WTC11 (cell line): ENCODE measurements at regions not wholly inside any gene's neighbourhood (a gene's known extent, or its start where the extent isn't known, plus 50 kb on each side); places are given as distances from the start of the nearest gene placed in this dataset.

ENCODE experiments used
- CBFB ChIP-seq: sonication (generic); formaldehyde crosslinking; IDR thresholded peaks from 2 replicates; pipeline ENCODE4 v1.8.1; 2022; ENCODE audit warnings: mild to moderate bottlenecking, low read depth, missing genetic modification reagents
- EMX1 ChIP-seq: fragments of 250-450 bp; sonication (Bioruptor Pico); IDR thresholded peaks from 2 replicates; pipeline ENCODE4 v1.8.0; 2021; ENCODE audit warnings: mild to moderate bottlenecking
- FOXK1 ChIP-seq: sonication (generic); formaldehyde crosslinking; IDR thresholded peaks from 2 replicates; pipeline ENCODE4 v1.8.0; 2022; ENCODE audit warnings: mild to moderate bottlenecking, moderate library complexity, missing genetic modification reagents
- IRF2 ChIP-seq: sonication (generic); formaldehyde crosslinking; IDR thresholded peaks from 2 replicates; pipeline ENCODE4 v1.8.0; 2022; ENCODE audit warnings: low read depth, missing genetic modification reagents, borderline replicate concordance
- MXD4 ChIP-seq: fragments of 250-450 bp; sonication (Bioruptor Pico); IDR thresholded peaks from 2 replicates; pipeline ENCODE4 v1.8.0; 2021; ENCODE audit warnings: mild to moderate bottlenecking, moderate library complexity, borderline replicate concordance
- ZNF138 ChIP-seq: sonication (generic); formaldehyde crosslinking; conservative IDR thresholded peaks from 2 replicates; pipeline ENCODE4 v1.8.1; 2022; ENCODE audit warnings: mild to moderate bottlenecking, moderate library complexity, missing genetic modification reagents
- TF ChIP-seq, protein P1 (sequence below): fragments of 200-600 bp; IDR thresholded peaks from 2 replicates; pipeline ENCODE4 v1.8.0; 2022; ENCODE audit warnings: antibody characterized with exemption
- TF ChIP-seq, protein P2 (sequence below): fragments of 250-450 bp; sonication (Bioruptor Pico); IDR thresholded peaks from 2 replicates; pipeline ENCODE4 v1.9.0; 2021; ENCODE audit warnings: moderate library complexity, mild to moderate bottlenecking, inconsistent platforms, borderline replicate concordance
- TF ChIP-seq, protein P3 (sequence below): sonication (generic); formaldehyde crosslinking; IDR thresholded peaks from 2 replicates; pipeline ENCODE4 v1.8.0; 2022; ENCODE audit warnings: mild to moderate bottlenecking, missing genetic modification reagents
- TF ChIP-seq, protein P4 (sequence below): sonication (generic); formaldehyde crosslinking; IDR thresholded peaks from 2 replicates; pipeline ENCODE4 v1.8.0; 2023; ENCODE audit warnings: missing genetic modification reagents

DNA sequence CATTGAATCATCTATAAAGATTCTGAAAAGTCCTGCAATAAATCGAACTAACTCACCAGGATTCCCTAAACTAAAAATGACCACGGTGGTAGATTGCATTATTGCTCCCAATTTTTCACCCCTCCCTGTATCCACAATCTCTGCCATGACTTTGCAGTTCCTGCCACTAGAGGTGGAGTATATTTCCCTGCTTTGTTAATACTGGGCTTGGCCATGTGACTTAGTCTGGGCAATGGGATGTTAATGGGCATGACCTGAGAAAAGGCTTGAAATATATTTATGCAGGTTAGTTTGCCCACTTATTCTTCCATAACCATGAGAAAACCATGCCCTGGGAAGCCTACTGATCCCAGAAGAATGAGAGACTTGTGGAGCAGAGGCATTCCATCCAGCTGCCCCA, 59.1 kb downstream of the NOG start:
- TF ChIP-seq CBFB (CRISPR knock-in tag) (no peak), MXD4 (CRISPR knock-in tag) (no peak), IRF2 (no peak), ZNF138 (no peak), EMX1 (CRISPR knock-in tag) (no peak), FOXK1 (CRISPR knock-in tag) (no peak)
- TF ChIP-seq, protein P1, sequence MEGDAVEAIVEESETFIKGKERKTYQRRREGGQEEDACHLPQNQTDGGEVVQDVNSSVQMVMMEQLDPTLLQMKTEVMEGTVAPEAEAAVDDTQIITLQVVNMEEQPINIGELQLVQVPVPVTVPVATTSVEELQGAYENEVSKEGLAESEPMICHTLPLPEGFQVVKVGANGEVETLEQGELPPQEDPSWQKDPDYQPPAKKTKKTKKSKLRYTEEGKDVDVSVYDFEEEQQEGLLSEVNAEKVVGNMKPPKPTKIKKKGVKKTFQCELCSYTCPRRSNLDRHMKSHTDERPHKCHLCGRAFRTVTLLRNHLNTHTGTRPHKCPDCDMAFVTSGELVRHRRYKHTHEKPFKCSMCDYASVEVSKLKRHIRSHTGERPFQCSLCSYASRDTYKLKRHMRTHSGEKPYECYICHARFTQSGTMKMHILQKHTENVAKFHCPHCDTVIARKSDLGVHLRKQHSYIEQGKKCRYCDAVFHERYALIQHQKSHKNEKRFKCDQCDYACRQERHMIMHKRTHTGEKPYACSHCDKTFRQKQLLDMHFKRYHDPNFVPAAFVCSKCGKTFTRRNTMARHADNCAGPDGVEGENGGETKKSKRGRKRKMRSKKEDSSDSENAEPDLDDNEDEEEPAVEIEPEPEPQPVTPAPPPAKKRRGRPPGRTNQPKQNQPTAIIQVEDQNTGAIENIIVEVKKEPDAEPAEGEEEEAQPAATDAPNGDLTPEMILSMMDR: no peak
- TF ChIP-seq, protein P2, sequence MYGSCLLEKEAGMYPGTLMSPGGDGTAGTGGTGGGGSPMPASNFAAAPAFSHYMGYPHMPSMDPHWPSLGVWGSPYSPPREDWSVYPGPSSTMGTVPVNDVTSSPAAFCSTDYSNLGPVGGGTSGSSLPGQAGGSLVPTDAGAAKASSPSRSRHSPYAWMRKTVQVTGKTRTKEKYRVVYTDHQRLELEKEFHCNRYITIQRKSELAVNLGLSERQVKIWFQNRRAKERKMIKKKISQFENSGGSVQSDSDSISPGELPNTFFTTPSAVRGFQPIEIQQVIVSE (CRISPR knock-in tag): no peak
- TF ChIP-seq, protein P3, sequence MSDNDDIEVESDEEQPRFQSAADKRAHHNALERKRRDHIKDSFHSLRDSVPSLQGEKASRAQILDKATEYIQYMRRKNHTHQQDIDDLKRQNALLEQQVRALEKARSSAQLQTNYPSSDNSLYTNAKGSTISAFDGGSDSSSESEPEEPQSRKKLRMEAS (CRISPR knock-in tag): no peak
- TF ChIP-seq, protein P4, sequence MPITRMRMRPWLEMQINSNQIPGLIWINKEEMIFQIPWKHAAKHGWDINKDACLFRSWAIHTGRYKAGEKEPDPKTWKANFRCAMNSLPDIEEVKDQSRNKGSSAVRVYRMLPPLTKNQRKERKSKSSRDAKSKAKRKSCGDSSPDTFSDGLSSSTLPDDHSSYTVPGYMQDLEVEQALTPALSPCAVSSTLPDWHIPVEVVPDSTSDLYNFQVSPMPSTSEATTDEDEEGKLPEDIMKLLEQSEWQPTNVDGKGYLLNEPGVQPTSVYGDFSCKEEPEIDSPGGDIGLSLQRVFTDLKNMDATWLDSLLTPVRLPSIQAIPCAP: no peak
